GM23338 (cell line): ENCODE measurements at regions not wholly inside any gene's neighbourhood (a gene's known extent, or its start where the extent isn't known, plus 50 kb on each side); places are given as distances from the start of the nearest gene placed in this dataset.

Experiments used
- ATAC-seq: fragments of 200-7000 bp; cut with Tn5 transposase; 3 replicates; pipeline ENCODE4 v1.9.1; 2020
- DNase-seq: peaks from one replicate; pipeline ENCODE4 v3.0.0-alpha.2; 2015; ENCODE audit warnings: low spot score
- H2AFZ ChIP-seq: fragments of 200-600 bp; sonication (generic); 2 replicates; pipeline ENCODE4 v1.8.0; 2016; ENCODE audit warnings: antibody characterized with exemption, mild to moderate bottlenecking, moderate library complexity
- H3F3A ChIP-seq: fragments of 200-600 bp; sonication (generic); replicated peaks from 2 replicates; pipeline ENCODE4 v1.8.0; 2017; ENCODE audit warnings: antibody characterized with exemption, mixed run types, low read depth
- H3K27ac ChIP-seq: fragments of 200-600 bp; sonication (generic); 2 replicates; pipeline ENCODE4 v1.6.1; 2016; ENCODE audit warnings: low read depth
- H3K27me3 ChIP-seq: fragments of 200-600 bp; sonication (generic); 2 replicates; pipeline ENCODE4 v1.8.0; 2016; ENCODE audit warnings: mild to moderate bottlenecking, mixed run types, moderate library complexity; ENCODE audit not compliant: insufficient read depth
- H3K36me3 ChIP-seq: fragments of 200-600 bp; sonication (generic); 2 replicates; pipeline ENCODE4 v1.8.0; 2016; ENCODE audit warnings: mild to moderate bottlenecking; ENCODE audit not compliant: insufficient read depth
- H3K4me1 ChIP-seq: fragments of 200-600 bp; sonication (generic); 2 replicates; pipeline ENCODE4 v1.8.0; 2016; ENCODE audit warnings: mild to moderate bottlenecking, moderate library complexity; ENCODE audit not compliant: insufficient read depth
- H3K4me2 ChIP-seq: fragments of 200-600 bp; sonication (generic); 2 replicates; pipeline ENCODE4 v1.7.1; 2017; ENCODE audit warnings: mixed run types
- H3K4me3 ChIP-seq: fragments of 200-600 bp; sonication (generic); 2 replicates; pipeline ENCODE4 v1.6.1; 2016; ENCODE audit warnings: mixed run types
- H3K79me2 ChIP-seq: fragments of 200-600 bp; sonication (generic); replicated peaks from 2 replicates; pipeline ENCODE4 v1.8.0; 2017; ENCODE audit warnings: mild to moderate bottlenecking; ENCODE audit not compliant: insufficient read depth
- H3K9me2 ChIP-seq: fragments of 200-600 bp; sonication (generic); 2 replicates; pipeline ENCODE4 v1.8.0; 2017; ENCODE audit not compliant: insufficient read depth
- H4K20me1 ChIP-seq: fragments of 200-600 bp; sonication (generic); replicated peaks from 2 replicates; pipeline ENCODE4 v1.8.0; 2017; ENCODE audit warnings: mild to moderate bottlenecking; ENCODE audit not compliant: insufficient read depth
- H3K27ac Mint-ChIP-seq: 2 replicates; pipeline ENCODE4 v1.8.0; 2020; ENCODE audit warnings: inconsistent platforms, mild to moderate bottlenecking, moderate library complexity, mixed read lengths
- H3K27me3 Mint-ChIP-seq: 3 replicates; pipeline ENCODE4 v1.8.0; 2022; ENCODE audit warnings: low read depth, mild to moderate bottlenecking, moderate library complexity, mixed read lengths, inconsistent platforms; ENCODE audit not compliant: insufficient read depth, poor library complexity
- H3K36me3 Mint-ChIP-seq: 3 replicates; pipeline ENCODE4 v1.8.0; 2021; ENCODE audit warnings: low read depth, mild to moderate bottlenecking, inconsistent platforms, moderate library complexity, mixed read lengths
- H3K4me1 Mint-ChIP-seq: 3 replicates; pipeline ENCODE4 v1.8.0; 2020; ENCODE audit warnings: mild to moderate bottlenecking, inconsistent platforms, mixed read lengths
- H3K4me3 Mint-ChIP-seq: 3 replicates; pipeline ENCODE4 v1.8.0; 2021; ENCODE audit warnings: moderate library complexity, mild to moderate bottlenecking, inconsistent platforms, mixed read lengths
- H3K9me3 Mint-ChIP-seq: 3 replicates; pipeline ENCODE4 v1.8.0; 2020; ENCODE audit warnings: moderate library complexity, mild to moderate bottlenecking, inconsistent platforms, mixed read lengths
- ETS1 ChIP-seq: IDR thresholded peaks from 2 replicates; pipeline ENCODE4 v1.6.1; 2016; ENCODE audit warnings: antibody characterized with exemption
- EZH2phosphoT487 ChIP-seq: fragments of 200-600 bp; sonication (generic); IDR thresholded peaks from one replicate; pipeline ENCODE4 v1.8.1; 2018; ENCODE audit warnings: antibody characterized with exemption; ENCODE audit not compliant: unreplicated experiment
- JUNB ChIP-seq: IDR thresholded peaks from one replicate; pipeline ENCODE4 v1.6.1; 2016; ENCODE audit warnings: antibody characterized with exemption; ENCODE audit not compliant: unreplicated experiment
- NANOG ChIP-seq: IDR thresholded peaks from 2 replicates; pipeline ENCODE4 v1.6.1; 2016; ENCODE audit warnings: antibody characterized with exemption, borderline replicate concordance
- ZNF114 ChIP-seq: fragments of 250-450 bp; sonication (Bioruptor Pico); IDR thresholded peaks from 2 replicates; pipeline ENCODE4 v1.5.0; 2020; ENCODE audit warnings: mild to moderate bottlenecking, moderate library complexity
- ZNF331 ChIP-seq: fragments of 250-450 bp; sonication (Bioruptor Pico); IDR thresholded peaks from 2 replicates; pipeline ENCODE4 v1.5.0; 2020; ENCODE audit warnings: low read depth, mild to moderate bottlenecking, moderate library complexity
- TF ChIP-seq, protein P1 (sequence below): fragments of 250-450 bp; sonication (Bioruptor Pico); IDR thresholded peaks from 2 replicates; pipeline ENCODE4 v1.5.0; 2020; ENCODE audit warnings: mild to moderate bottlenecking, moderate library complexity

DNA sequence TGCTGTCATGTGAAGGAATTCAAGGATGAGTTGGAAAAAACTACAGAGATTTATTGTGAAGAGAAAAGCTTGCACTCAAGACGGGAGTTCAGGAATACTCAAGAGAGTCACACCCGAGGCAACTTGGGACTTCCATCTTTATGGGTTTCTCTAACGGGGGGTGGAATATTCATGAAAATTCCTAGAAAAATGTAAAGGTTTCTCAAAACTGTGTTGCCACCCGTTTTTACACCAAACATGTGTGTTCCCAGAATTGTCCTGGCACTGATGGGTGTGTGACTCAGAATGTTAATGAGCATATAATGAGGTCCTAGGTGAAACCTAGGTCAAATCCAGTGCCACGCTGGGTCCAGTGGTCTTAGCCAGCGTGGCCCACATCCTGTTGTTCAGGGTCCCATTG is 381.5 kb downstream of the CDH26 start (continued):
- no peak for TF ChIP-seq ETS1

DNA sequence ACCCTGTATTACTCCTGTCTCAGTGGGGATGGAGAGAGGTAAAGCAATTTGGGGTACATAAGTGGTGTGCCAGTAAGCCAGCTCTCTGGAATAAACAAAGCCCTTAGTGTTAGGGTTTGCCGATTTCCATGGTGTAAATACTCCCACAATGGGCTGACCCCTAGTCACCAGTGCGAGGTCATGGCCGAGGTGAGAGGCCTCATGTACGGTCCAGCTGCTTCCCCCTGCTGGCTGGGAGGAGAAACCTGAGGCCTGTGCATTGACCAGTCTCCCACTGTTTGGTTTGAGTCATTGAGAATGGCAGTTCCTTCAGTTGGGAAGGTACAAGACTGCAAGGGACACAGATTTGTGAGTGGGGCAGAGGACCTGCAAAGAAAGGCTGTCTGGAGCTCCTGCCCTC is 382.0 kb downstream of the CDH26 start:
- Mint-ChIP-seq H3K36me3 (no peaks in the 10 kb centered on the region), H3K27me3 (peaks cover 11% of the 10 kb centered on the region), H3K9me3 (peaks cover 13% of the 10 kb centered on the region; the same call in 2 of the 3 replicates), H3K4me3 (no peak overlapping the region), H3K4me1 (no peaks in the 10 kb centered on the region), H3K27ac (no peak overlapping the region)
- Histone ChIP-seq H3K27me3 (no peaks in the 10 kb centered on the region), H3K4me1 (no peaks in the 10 kb centered on the region), H3F3A (no peaks in the 10 kb centered on the region), H2AFZ (no peak overlapping the region), H3K9me2 (no peaks in the 10 kb centered on the region), H3K4me2 (no peak overlapping the region), H3K4me3 (no peak overlapping the region), H3K27ac (no peak overlapping the region), H3K36me3 (peaks cover 11% of the 10 kb centered on the region; the same call in 1 of the 2 replicates), H3K79me2 (no peaks in the 10 kb centered on the region), H4K20me1 (no peaks in the 10 kb centered on the region)
- no peak for ATAC-seq
- no peak for DNase-seq
- TF ChIP-seq, protein P1, sequence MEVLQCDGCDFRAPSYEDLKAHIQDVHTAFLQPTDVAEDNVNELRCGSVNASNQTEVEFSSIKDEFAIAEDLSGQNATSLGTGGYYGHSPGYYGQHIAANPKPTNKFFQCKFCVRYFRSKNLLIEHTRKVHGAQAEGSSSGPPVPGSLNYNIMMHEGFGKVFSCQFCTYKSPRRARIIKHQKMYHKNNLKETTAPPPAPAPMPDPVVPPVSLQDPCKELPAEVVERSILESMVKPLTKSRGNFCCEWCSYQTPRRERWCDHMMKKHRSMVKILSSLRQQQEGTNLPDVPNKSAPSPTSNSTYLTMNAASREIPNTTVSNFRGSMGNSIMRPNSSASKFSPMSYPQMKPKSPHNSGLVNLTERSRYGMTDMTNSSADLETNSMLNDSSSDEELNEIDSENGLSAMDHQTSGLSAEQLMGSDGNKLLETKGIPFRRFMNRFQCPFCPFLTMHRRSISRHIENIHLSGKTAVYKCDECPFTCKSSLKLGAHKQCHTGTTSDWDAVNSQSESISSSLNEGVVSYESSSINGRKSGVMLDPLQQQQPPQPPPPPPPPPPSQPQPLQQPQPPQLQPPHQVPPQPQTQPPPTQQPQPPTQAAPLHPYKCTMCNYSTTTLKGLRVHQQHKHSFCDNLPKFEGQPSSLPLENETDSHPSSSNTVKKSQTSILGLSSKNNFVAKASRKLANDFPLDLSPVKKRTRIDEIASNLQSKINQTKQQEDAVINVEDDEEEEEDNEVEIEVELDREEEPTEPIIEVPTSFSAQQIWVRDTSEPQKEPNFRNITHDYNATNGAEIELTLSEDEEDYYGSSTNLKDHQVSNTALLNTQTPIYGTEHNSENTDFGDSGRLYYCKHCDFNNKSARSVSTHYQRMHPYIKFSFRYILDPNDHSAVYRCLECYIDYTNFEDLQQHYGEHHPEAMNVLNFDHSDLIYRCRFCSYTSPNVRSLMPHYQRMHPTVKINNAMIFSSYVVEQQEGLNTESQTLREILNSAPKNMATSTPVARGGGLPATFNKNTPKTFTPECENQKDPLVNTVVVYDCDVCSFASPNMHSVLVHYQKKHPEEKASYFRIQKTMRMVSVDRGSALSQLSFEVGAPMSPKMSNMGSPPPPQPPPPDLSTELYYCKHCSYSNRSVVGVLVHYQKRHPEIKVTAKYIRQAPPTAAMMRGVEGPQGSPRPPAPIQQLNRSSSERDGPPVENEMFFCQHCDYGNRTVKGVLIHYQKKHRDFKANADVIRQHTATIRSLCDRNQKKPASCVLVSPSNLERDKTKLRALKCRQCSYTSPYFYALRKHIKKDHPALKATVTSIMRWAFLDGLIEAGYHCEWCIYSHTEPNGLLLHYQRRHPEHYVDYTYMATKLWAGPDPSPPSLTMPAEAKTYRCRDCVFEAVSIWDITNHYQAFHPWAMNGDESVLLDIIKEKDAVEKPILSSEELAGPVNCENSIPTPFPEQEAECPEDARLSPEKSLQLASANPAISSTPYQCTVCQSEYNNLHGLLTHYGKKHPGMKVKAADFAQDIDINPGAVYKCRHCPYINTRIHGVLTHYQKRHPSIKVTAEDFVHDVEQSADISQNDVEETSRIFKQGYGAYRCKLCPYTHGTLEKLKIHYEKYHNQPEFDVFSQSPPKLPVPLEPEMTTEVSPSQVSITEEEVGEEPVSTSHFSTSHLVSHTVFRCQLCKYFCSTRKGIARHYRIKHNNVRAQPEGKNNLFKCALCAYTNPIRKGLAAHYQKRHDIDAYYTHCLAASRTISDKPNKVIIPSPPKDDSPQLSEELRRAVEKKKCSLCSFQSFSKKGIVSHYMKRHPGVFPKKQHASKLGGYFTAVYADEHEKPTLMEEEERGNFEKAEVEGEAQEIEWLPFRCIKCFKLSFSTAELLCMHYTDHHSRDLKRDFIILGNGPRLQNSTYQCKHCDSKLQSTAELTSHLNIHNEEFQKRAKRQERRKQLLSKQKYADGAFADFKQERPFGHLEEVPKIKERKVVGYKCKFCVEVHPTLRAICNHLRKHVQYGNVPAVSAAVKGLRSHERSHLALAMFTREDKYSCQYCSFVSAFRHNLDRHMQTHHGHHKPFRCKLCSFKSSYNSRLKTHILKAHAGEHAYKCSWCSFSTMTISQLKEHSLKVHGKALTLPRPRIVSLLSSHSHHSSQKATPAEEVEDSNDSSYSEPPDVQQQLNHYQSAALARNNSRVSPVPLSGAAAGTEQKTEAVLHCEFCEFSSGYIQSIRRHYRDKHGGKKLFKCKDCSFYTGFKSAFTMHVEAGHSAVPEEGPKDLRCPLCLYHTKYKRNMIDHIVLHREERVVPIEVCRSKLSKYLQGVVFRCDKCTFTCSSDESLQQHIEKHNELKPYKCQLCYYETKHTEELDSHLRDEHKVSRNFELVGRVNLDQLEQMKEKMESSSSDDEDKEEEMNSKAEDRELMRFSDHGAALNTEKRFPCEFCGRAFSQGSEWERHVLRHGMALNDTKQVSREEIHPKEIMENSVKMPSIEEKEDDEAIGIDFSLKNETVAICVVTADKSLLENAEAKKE: no peak
- no peak for TF ChIP-seq ZNF331
- TF ChIP-seq JUNB: no peak
- TF ChIP-seq NANOG: no peak
- no peak for TF ChIP-seq EZH2phosphoT487
- TF ChIP-seq ZNF114: no peak
